ENCODE measurements at regions not wholly inside any gene's neighbourhood (a gene's known extent, or its start where the extent isn't known, plus 50 kb on each side); places are given as distances from the start of the nearest gene placed in this dataset.

DNA sequence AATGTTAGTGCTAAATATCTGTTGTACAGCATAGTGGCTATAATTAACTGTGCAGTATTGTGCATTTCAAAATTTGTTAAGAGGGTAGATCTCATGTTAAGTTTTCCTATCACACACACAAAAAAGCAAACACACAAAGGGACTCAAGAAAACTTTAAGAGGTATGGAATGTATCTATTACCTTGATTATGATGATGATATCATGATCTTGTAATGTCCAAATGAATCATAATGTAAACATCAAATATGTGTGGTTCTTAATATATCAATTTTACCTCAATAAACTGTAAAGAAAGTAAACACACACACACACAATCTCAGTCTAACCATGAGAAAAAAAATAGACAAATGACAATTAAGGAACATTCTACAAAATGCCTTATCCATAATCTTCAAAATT lies 934.6 kb downstream of the SLITRK1 start:
- Mint-ChIP-seq H3K4me3 (no peak overlapping the region), H3K36me3 (no peaks in the 10 kb centered on the region), H3K27me3 (ENCODE audit: low read depth in 3 of 3) (peaks cover 0 to 1% (median 0%) of the 10 kb centered on the region in 3 donors), H3K9me3 (peaks cover 0 to 15% (median 4%) of the 10 kb centered on the region in 7 donors), H3K4me1 (no peaks in the 10 kb centered on the region), H3K27ac (no peak overlapping the region)
- Histone ChIP-seq H3K4me3 (replicated peaks in 1 of 3; ENCODE audit: low read depth in 2 of 3, low read length in 3 of 3) (no peak overlapping the region), H2AFZ (ENCODE audit: insufficient read depth, low read depth, low read length, poor library complexity, severe bottlenecking) (no peak overlapping the region), H4K20me1 (ENCODE audit: insufficient read depth, low read length) (no peaks in the 10 kb centered on the region), H3K9me3 (replicated peaks in 1 of 2; ENCODE audit: control insufficient read depth in 1 of 2, insufficient read depth in 1 of 2, low read length in 2 of 2) (peaks cover 5 to 6% of the 10 kb centered on the region in 2 donors), H3K27ac (ENCODE audit: low read depth in 1 of 2, low read length in 2 of 2) (no peak overlapping the region), H3K9ac (ENCODE audit: insufficient read depth, low read length, poor library complexity, severe bottlenecking) (no peak overlapping the region), H3K4me2 (replicated peaks; ENCODE audit: extremely low read depth, low read length, poor library complexity, severe bottlenecking) (no peak overlapping the region), H3K4me1 (ENCODE audit: control insufficient read depth in 1 of 2, insufficient read depth in 2 of 2, low read length in 2 of 2) (no peaks in the 10 kb centered on the region), H3K79me2 (ENCODE audit: insufficient read depth, low read length) (no peaks in the 10 kb centered on the region), H3K27me3 (ENCODE audit: control insufficient read depth in 2 of 2, insufficient read depth in 2 of 2, low read length in 2 of 2) (no peaks in the 10 kb centered on the region), H3K36me3 (replicated peaks in 1 of 2; ENCODE audit: control insufficient read depth in 1 of 2, insufficient read depth in 2 of 2, low read length in 2 of 2) (no peaks in the 10 kb centered on the region)
- intact Hi-C loops (cut with micrococcal nuclease) = no loop called here
- TF ChIP-seq, protein P1, sequence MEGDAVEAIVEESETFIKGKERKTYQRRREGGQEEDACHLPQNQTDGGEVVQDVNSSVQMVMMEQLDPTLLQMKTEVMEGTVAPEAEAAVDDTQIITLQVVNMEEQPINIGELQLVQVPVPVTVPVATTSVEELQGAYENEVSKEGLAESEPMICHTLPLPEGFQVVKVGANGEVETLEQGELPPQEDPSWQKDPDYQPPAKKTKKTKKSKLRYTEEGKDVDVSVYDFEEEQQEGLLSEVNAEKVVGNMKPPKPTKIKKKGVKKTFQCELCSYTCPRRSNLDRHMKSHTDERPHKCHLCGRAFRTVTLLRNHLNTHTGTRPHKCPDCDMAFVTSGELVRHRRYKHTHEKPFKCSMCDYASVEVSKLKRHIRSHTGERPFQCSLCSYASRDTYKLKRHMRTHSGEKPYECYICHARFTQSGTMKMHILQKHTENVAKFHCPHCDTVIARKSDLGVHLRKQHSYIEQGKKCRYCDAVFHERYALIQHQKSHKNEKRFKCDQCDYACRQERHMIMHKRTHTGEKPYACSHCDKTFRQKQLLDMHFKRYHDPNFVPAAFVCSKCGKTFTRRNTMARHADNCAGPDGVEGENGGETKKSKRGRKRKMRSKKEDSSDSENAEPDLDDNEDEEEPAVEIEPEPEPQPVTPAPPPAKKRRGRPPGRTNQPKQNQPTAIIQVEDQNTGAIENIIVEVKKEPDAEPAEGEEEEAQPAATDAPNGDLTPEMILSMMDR (IDR thresholded peaks at IDR 0.05) = no peak
- no peak for DNase-seq

DNA sequence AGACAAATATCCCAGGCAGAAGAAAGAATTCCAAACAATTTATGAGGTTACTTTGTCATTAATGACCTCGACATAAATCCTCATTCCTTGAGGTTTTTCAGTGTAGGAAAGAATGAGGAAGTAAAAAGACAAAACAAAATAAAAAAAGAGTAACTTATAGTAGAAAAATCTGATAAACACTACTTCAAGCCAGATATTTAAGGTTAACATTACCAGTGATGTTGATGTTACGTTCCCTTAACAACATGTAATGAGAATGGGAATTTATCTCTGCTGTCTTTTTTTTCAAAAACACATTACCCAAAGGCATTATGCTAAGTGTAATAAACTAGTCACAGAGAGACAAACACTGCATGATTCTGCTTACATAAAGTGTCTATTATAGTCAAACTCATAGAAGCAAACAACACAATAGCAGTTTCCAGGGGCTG lies 935.1 kb downstream of the SLITRK1 start:
- no peaks in the 10 kb centered on the region for H3K79me2 ChIP-seq (ENCODE audit: insufficient read depth, low read length)
- Mint-ChIP-seq H3K36me3 (no peaks in the 10 kb centered on the region), H3K4me1 (no peaks in the 10 kb centered on the region), H3K27ac (no peak overlapping the region), H3K4me3 (no peak overlapping the region), H3K27me3 (ENCODE audit: low read depth in 3 of 3) (peaks cover 0 to 1% (median 0%) of the 10 kb centered on the region in 3 donors), H3K9me3 (peaks cover 0 to 11% (median 1%) of the 10 kb centered on the region in 7 donors)
- no peak overlapping the region for H3K4me2 ChIP-seq (replicated peaks; ENCODE audit: extremely low read depth, low read length, poor library complexity, severe bottlenecking)
- H2AFZ ChIP-seq (ENCODE audit: insufficient read depth, low read depth, low read length, poor library complexity, severe bottlenecking) = no peak overlapping the region
- peaks cover 1% of the 10 kb centered on the region in 2 donors for H3K9me3 ChIP-seq (replicated peaks in 1 of 2; ENCODE audit: control insufficient read depth in 1 of 2, insufficient read depth in 1 of 2, low read length in 2 of 2)
- DNase-seq = no peak
- H3K27me3 ChIP-seq (ENCODE audit: control insufficient read depth in 2 of 2, insufficient read depth in 2 of 2, low read length in 2 of 2) = no peaks in the 10 kb centered on the region
- H3K4me1 ChIP-seq (ENCODE audit: control insufficient read depth in 1 of 2, insufficient read depth in 2 of 2, low read length in 2 of 2) = no peaks in the 10 kb centered on the region
- H3K36me3 ChIP-seq (replicated peaks in 1 of 2; ENCODE audit: control insufficient read depth in 1 of 2, insufficient read depth in 2 of 2, low read length in 2 of 2) = no peaks in the 10 kb centered on the region
- no peaks in the 10 kb centered on the region for H4K20me1 ChIP-seq (ENCODE audit: insufficient read depth, low read length)
- intact Hi-C loops (cut with micrococcal nuclease) = no loop called here
- WGBS (ENCODE audit: insufficient coverage) = no CpG with 5 or more reads among the region's 2 CpGs
- H3K27ac ChIP-seq (ENCODE audit: low read depth in 1 of 2, low read length in 2 of 2) = no peak overlapping the region
- H3K4me3 ChIP-seq (replicated peaks in 1 of 3; ENCODE audit: low read depth in 2 of 3, low read length in 3 of 3) = no peak overlapping the region
- TF ChIP-seq, protein P1 (IDR thresholded peaks at IDR 0.05) = no peak
- H3K9ac ChIP-seq (ENCODE audit: insufficient read depth, low read length, poor library complexity, severe bottlenecking) = no peak overlapping the region

Data from CD14-positive monocyte (primary cell).